ENCODE measurements at regions not wholly inside any gene's neighbourhood (a gene's known extent, or its start where the extent isn't known, plus 50 kb on each side); places are given as distances from the start of the nearest gene placed in this dataset.

- TF ChIP-seq POLR2AphosphoS5 (IDR thresholded peaks at IDR 0.05; ENCODE audit: low read depth, low read length) = no peak
- TF ChIP-seq SIN3A (IDR thresholded peaks at IDR 0.05; ENCODE audit: borderline replicate concordance, insufficient read depth, low read depth, low read length) = no peak
- TF ChIP-seq CTCF (IDR thresholded peaks at IDR 0.05) = no peak
- TF ChIP-seq REST (IDR thresholded peaks at IDR 0.05; ENCODE audit: insufficient read depth in 1 of 2, low read depth in 2 of 2, low read length in 1 of 2) = no peak
- TF ChIP-seq TCF7L2 (IDR thresholded peaks at IDR 0.05; ENCODE audit: low read depth, low read length) = no peak
- in situ Hi-C loops (cut with HindIII; ENCODE audit: low pct_unique_long_range_greater_than_20kb, low sequenced_read_pairs) (no loop called here), intact Hi-C loops (cut with micrococcal nuclease; ENCODE audit: unreplicated experiment) (no loop called here)
- Histone ChIP-seq H3K27me3 (ENCODE audit: control insufficient read depth, insufficient read depth, low read length) (no peaks in the 10 kb centered on the region; the same call in 1 of the 2 replicates), H3K9me3 (ENCODE audit: control insufficient read depth, insufficient read depth, low read depth, low read length) (no peaks in the 10 kb centered on the region), H3K27ac (ENCODE audit: low read length) (no peak overlapping the region), H3K4me1 (ENCODE audit: control insufficient read depth, insufficient read depth, low read length) (peaks cover 28% of the 10 kb centered on the region), H3K36me3 (ENCODE audit: control insufficient read depth, insufficient read depth, low read length) (no peaks in the 10 kb centered on the region), H3K4me3 (ENCODE audit: low read depth in 2 of 2, low read length in 2 of 2) (no peak overlapping the region)
- BruUV-seq (replicated peaks) = no TSS peak
- DNase-seq (ENCODE audit: low read depth, low spot score) (no peak), ATAC-seq (no peak)
- CTCF ChIA-PET = no interaction called here
- POLR2A ChIA-PET = no interaction called here
Observed at GRCh38 chr1:227432981-227433380, 114.7 kb upstream of the CDC42BPA start.

GRCh38 chr1:227432181-227432535 lies 113.9 kb upstream of the CDC42BPA start:
- BruUV-seq (replicated peaks) = no TSS peak
- Histone ChIP-seq H3K27me3 (ENCODE audit: control insufficient read depth, insufficient read depth, low read length) (no peaks in the 10 kb centered on the region), H3K27ac (ENCODE audit: low read length) (peak overlapping the region; percentile 57; the same call in 1 of the 2 replicates), H3K36me3 (ENCODE audit: control insufficient read depth, insufficient read depth, low read length) (no peaks in the 10 kb centered on the region), H3K4me1 (ENCODE audit: control insufficient read depth, insufficient read depth, low read length) (peaks cover 32% of the 10 kb centered on the region), H3K9me3 (ENCODE audit: control insufficient read depth, insufficient read depth, low read depth, low read length) (no peaks in the 10 kb centered on the region), H3K4me3 (ENCODE audit: low read depth in 2 of 2, low read length in 2 of 2) (no peak overlapping the region)
- CTCF ChIA-PET = no interaction called here
- intact Hi-C loops (cut with micrococcal nuclease; ENCODE audit: unreplicated experiment) (no loop called here), in situ Hi-C loops (cut with HindIII; ENCODE audit: low pct_unique_long_range_greater_than_20kb, low sequenced_read_pairs) (no loop called here)
- no peak for DNase-seq (ENCODE audit: low read depth, low spot score)
- ATAC-seq = no peak
- TF ChIP-seq TCF7L2 (IDR thresholded peaks at IDR 0.05; ENCODE audit: low read depth, low read length) (no peak), SIN3A (IDR thresholded peaks at IDR 0.05; ENCODE audit: borderline replicate concordance, insufficient read depth, low read depth, low read length) (no peak), REST (IDR thresholded peaks at IDR 0.05; ENCODE audit: insufficient read depth in 1 of 2, low read depth in 2 of 2, low read length in 1 of 2) (no peak), POLR2AphosphoS5 (IDR thresholded peaks at IDR 0.05; ENCODE audit: low read depth, low read length) (no peak), CTCF (IDR thresholded peaks at IDR 0.05) (no peak)
- POLR2A ChIA-PET = no interaction called here
